Body of pancreas (tissue), 4 donors: ENCODE measurements at regions not wholly inside any gene's neighbourhood (a gene's known extent, or its start where the extent isn't known, plus 50 kb on each side); places are given as distances from the start of the nearest gene placed in this dataset.

ENCODE experiments used
- ATAC-seq: fragments of 150-250 bp; one replicate; pipeline ENCODE4 v1.9.1; 2016
- DNase-seq, 4 donors: peaks; one replicate each; pipeline ENCODE4 v3.0.0-alpha.2; 2019
- H3K27ac ChIP-seq, 4 donors: fragments of 200-600 bp; sonication (generic); 1 replicate in 3 of 4; 2 replicates in 1 of 4; pipeline versions ENCODE4 v1.5.1 to v1.6.1; 2016 to 2019; ENCODE audit warnings: mild to moderate bottlenecking in 1 of 4, mixed read lengths in 1 of 4, moderate library complexity in 1 of 4
- H3K27me3 ChIP-seq, 2 donors: fragments of 200-600 bp; sonication (generic); one replicate each; pipeline ENCODE4 v1.6.0; 2016; ENCODE audit warnings: mild to moderate bottlenecking in 1 of 2
- H3K36me3 ChIP-seq, 2 donors: fragments of 200-600 bp; sonication (generic); replicated peaks in 1 of 2; 2 replicates each; pipeline ENCODE4 v1.5.1; 2016; ENCODE audit warnings: low read depth in 2 of 2; ENCODE audit not compliant: insufficient read depth in 1 of 2
- H3K4me1 ChIP-seq: fragments of 200-600 bp; sonication (generic); one replicate; pipeline ENCODE4 v1.6.0; 2016
- H3K4me3 ChIP-seq, 2 donors: fragments of 200-600 bp; sonication (generic); 1 replicate in 1 of 2; 2 replicates in 1 of 2; pipeline ENCODE4 v1.5.1; 2016 to 2019
- H3K9me3 ChIP-seq, 3 donors: fragments of 200-600 bp; sonication (generic); 1 replicate in 2 of 3; 2 replicates in 1 of 3; pipeline ENCODE4 v1.5.1; 2016
- CTCF ChIP-seq, 7 experiments: fragments of 450-650 bp in 4 of 7; fragments of 200-600 bp in 3 of 7; sonication (generic) in 3 of 7; IDR thresholded peaks; one replicate each; pipeline ENCODE4 v1.5.1; 2016 to 2019; ENCODE audit warnings: antibody characterized with exemption in 7 of 7
- POLR2A ChIP-seq, 3 donors: fragments of 450-650 bp; IDR thresholded peaks; one replicate each; pipeline ENCODE4 v1.6.1; 2016; ENCODE audit warnings: antibody characterized with exemption in 3 of 3, mild to moderate bottlenecking in 2 of 3
- WGBS, 2 donors: methylation state at CpG; one replicate each; pipeline ENCODE4 v1.1.5; 2017; 5-methylcytosine and 5-hydroxymethylcytosine counted together
- intact Hi-C: fragments of 100-400 bp; cut with DNase I; formaldehyde crosslinking; loops from one replicate; pipeline ENCODE4 v1.15.1; 2023

DNA sequence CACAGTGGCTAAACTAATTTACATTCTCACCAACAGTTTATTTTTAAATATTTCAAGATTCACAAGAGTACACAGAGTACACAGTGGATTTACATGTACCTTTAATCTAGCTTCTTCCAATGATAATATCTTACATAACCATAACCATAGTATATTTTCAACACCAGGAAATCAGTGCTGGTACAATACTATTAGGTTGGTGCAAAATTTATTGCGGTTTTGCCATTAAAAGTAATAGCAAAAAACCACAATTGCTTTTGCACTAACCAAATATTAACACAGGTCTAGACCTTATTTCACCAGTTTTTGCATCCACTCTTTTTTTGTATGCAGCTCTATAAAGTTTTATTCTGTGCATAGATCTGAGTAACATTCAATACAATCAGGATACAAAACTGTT, 163.0 kb downstream of the SCG2 start:
- Histone ChIP-seq H3K4me3 (no peak overlapping the region), H3K27me3 (no peaks in the 10 kb centered on the region), H3K27ac (no peak overlapping the region), H3K9me3 (no peaks in the 10 kb centered on the region), H3K36me3 (no peaks in the 10 kb centered on the region), H3K4me1 (no peaks in the 10 kb centered on the region)
- TF ChIP-seq CTCF (IDR thresholded peaks at IDR 0.05) (no peak), POLR2A (IDR thresholded peaks at IDR 0.05) (no peak)
- intact Hi-C loops = no loop called here
- 68 to 88% methylated on average over 1 of the region's 1 CpG for WGBS, 2 donors
- ATAC-seq = no peak
- DNase-seq = no peak

GRCh38 chr2:223439786-223440185, 162.4 kb downstream of the SCG2 start:
- TF ChIP-seq POLR2A (IDR thresholded peaks at IDR 0.05) = no peak
- no peak for TF ChIP-seq CTCF (IDR thresholded peaks at IDR 0.05)
- DNase-seq (no peak), ATAC-seq (no peak)
- no peaks in the 10 kb centered on the region for H3K36me3 ChIP-seq
- H3K9me3 ChIP-seq = no peaks in the 10 kb centered on the region
- intact Hi-C loops = no loop called here
- H3K4me3 ChIP-seq = no peak overlapping the region
- H3K27ac ChIP-seq = no peak overlapping the region
- 44 to 66% methylated on average over 1 of the region's 1 CpG for WGBS, 2 donors
- no peaks in the 10 kb centered on the region for H3K4me1 ChIP-seq
- H3K27me3 ChIP-seq = no peaks in the 10 kb centered on the region

DNA sequence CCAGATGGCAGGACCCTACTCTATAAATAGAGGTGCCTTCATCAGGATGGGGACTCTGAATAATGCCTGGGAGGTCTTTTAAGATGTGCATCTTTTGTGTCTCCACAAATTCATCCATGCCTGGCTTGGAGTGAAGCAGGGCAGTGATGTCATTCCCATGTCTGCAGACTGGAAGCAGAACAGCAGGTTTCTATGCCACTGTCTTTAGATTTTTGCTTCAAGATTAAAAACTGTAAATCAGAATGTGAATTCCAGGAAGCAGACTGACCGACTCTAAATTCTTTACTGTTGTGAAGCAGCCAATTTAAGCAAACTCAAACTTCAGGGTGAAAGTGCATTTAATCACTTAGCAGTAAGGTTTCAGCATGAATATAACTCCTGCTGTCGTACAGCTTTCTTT, 159.3 kb downstream of the SCG2 start:
- H3K4me1 ChIP-seq = no peaks in the 10 kb centered on the region
- no peak overlapping the region for H3K4me3 ChIP-seq
- intact Hi-C loops = no loop called here
- 34 to 44% methylated on average over 2 of the region's 2 CpGs for WGBS, 2 donors
- H3K27ac ChIP-seq = no peak overlapping the region
- ATAC-seq (no peak), DNase-seq (no peak)
- H3K36me3 ChIP-seq = no peaks in the 10 kb centered on the region
- H3K27me3 ChIP-seq = no peaks in the 10 kb centered on the region
- no peak for TF ChIP-seq CTCF (IDR thresholded peaks at IDR 0.05)
- no peak for TF ChIP-seq POLR2A (IDR thresholded peaks at IDR 0.05)
- no peaks in the 10 kb centered on the region for H3K9me3 ChIP-seq

- ATAC-seq = no peak
- TF ChIP-seq CTCF (IDR thresholded peaks at IDR 0.05) = no peak
- TF ChIP-seq POLR2A (IDR thresholded peaks at IDR 0.05) = no peak
- no peaks in the 10 kb centered on the region for H3K4me1 ChIP-seq
- no peak overlapping the region for H3K27ac ChIP-seq
- H3K9me3 ChIP-seq = no peaks in the 10 kb centered on the region
- no peak overlapping the region for H3K4me3 ChIP-seq
- DNase-seq = no peak
- H3K27me3 ChIP-seq = no peaks in the 10 kb centered on the region
- 59 to 64% methylated on average over 3 of the region's 3 CpGs for WGBS, 2 donors
- intact Hi-C loops = no loop called here
- H3K36me3 ChIP-seq = no peaks in the 10 kb centered on the region
These were observed 151.9 kb downstream of the SCG2 start for GRCh38 chr2:223450246-223450645.

- Histone ChIP-seq H3K27me3 (no peaks in the 10 kb centered on the region), H3K27ac (no peak overlapping the region), H3K4me1 (no peaks in the 10 kb centered on the region), H3K36me3 (no peaks in the 10 kb centered on the region), H3K9me3 (no peaks in the 10 kb centered on the region), H3K4me3 (no peak overlapping the region)
- DNase-seq (no peak), ATAC-seq (no peak)
- intact Hi-C loops = no loop called here
- 53 to 54% methylated on average over 2 of the region's 2 CpGs for WGBS, 2 donors
- TF ChIP-seq CTCF (IDR thresholded peaks at IDR 0.05) (no peak), POLR2A (IDR thresholded peaks at IDR 0.05) (no peak)
These were observed 144.9 kb downstream of the SCG2 start for GRCh38 chr2:223457301-223457700.
